HL-60 (cell line): ENCODE measurements at regions not wholly inside any gene's neighbourhood (a gene's known extent, or its start where the extent isn't known, plus 50 kb on each side); places are given as distances from the start of the nearest gene placed in this dataset.

ENCODE experiments used
- DNase-seq, 2 experiments: peaks; one replicate each; pipeline ENCODE4 v3.0.0-alpha.2; 2010 to 2020; ENCODE audit warnings: low read depth in 1 of 2, low spot score in 1 of 2
- H3K27ac ChIP-seq: fragments of 250-450 bp; sonication (Bioruptor Pico); replicated peaks from 2 replicates; pipeline ENCODE4 v1.5.1; 2020; ENCODE audit warnings: mild to moderate bottlenecking, moderate library complexity
- H3K27me3 ChIP-seq: fragments of 250-450 bp; sonication (Bioruptor Pico); 2 replicates; pipeline ENCODE4 v1.5.1; 2021; ENCODE audit warnings: mild to moderate bottlenecking, moderate library complexity; ENCODE audit not compliant: insufficient read depth, poor library complexity, severe bottlenecking
- H3K4me3 ChIP-seq: replicated peaks from 2 replicates; pipeline ENCODE4 v1.5.1; 2011; ENCODE audit warnings: mild to moderate bottlenecking, control low read depth, low read length; ENCODE audit not compliant: insufficient read depth
- GABPA ChIP-seq: IDR thresholded peaks from 2 replicates; pipeline ENCODE4 v1.6.1; 2012; ENCODE audit warnings: low read depth
- POLR2AphosphoS5 ChIP-seq: IDR thresholded peaks from 2 replicates; pipeline ENCODE4 v1.6.1; 2012; ENCODE audit warnings: low read depth
- SPI1 ChIP-seq: IDR thresholded peaks from 2 replicates; pipeline ENCODE4 v1.6.1; 2012; ENCODE audit warnings: low read depth, mild to moderate bottlenecking, borderline replicate concordance
- TF ChIP-seq, protein P1 (sequence below): IDR thresholded peaks from one replicate; pipeline ENCODE4 v1.5.1; 2011; ENCODE audit warnings: low read length, control low read depth, inconsistent platforms; ENCODE audit not compliant: insufficient read depth
- TF ChIP-seq, protein P2 (sequence below): IDR thresholded peaks from 2 replicates; pipeline ENCODE4 v1.6.1; 2012; ENCODE audit warnings: low read depth; ENCODE audit not compliant: insufficient replicate concordance

DNA sequence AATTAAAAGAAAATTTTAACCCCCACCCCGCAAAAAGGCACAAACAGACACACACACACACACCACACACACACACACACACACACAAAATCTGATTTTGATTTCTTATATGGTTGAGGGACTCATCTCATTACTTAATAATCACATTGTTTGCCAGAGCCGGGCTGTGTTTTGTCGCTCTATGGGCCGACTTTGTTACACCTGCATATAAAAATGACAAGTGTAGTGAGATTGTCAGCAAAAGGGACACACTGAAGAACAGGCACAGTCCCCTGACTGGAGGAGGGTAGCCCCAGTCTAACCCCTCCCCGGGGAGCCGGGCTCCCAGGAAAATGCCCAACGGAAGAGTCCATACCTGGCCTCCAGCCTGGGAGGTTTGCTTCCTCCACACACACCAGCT is 221.6 kb downstream of the ENGASE start:
- Histone ChIP-seq H3K27ac (no peak overlapping the region), H3K4me3 (no peak overlapping the region), H3K27me3 (peaks cover 2% of the 10 kb centered on the region)
- no peak for DNase-seq
- TF ChIP-seq, protein P1, sequence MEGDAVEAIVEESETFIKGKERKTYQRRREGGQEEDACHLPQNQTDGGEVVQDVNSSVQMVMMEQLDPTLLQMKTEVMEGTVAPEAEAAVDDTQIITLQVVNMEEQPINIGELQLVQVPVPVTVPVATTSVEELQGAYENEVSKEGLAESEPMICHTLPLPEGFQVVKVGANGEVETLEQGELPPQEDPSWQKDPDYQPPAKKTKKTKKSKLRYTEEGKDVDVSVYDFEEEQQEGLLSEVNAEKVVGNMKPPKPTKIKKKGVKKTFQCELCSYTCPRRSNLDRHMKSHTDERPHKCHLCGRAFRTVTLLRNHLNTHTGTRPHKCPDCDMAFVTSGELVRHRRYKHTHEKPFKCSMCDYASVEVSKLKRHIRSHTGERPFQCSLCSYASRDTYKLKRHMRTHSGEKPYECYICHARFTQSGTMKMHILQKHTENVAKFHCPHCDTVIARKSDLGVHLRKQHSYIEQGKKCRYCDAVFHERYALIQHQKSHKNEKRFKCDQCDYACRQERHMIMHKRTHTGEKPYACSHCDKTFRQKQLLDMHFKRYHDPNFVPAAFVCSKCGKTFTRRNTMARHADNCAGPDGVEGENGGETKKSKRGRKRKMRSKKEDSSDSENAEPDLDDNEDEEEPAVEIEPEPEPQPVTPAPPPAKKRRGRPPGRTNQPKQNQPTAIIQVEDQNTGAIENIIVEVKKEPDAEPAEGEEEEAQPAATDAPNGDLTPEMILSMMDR = no peak
- TF ChIP-seq SPI1 (no peak), POLR2AphosphoS5 (no peak), GABPA (no peak)
- TF ChIP-seq, protein P2, sequence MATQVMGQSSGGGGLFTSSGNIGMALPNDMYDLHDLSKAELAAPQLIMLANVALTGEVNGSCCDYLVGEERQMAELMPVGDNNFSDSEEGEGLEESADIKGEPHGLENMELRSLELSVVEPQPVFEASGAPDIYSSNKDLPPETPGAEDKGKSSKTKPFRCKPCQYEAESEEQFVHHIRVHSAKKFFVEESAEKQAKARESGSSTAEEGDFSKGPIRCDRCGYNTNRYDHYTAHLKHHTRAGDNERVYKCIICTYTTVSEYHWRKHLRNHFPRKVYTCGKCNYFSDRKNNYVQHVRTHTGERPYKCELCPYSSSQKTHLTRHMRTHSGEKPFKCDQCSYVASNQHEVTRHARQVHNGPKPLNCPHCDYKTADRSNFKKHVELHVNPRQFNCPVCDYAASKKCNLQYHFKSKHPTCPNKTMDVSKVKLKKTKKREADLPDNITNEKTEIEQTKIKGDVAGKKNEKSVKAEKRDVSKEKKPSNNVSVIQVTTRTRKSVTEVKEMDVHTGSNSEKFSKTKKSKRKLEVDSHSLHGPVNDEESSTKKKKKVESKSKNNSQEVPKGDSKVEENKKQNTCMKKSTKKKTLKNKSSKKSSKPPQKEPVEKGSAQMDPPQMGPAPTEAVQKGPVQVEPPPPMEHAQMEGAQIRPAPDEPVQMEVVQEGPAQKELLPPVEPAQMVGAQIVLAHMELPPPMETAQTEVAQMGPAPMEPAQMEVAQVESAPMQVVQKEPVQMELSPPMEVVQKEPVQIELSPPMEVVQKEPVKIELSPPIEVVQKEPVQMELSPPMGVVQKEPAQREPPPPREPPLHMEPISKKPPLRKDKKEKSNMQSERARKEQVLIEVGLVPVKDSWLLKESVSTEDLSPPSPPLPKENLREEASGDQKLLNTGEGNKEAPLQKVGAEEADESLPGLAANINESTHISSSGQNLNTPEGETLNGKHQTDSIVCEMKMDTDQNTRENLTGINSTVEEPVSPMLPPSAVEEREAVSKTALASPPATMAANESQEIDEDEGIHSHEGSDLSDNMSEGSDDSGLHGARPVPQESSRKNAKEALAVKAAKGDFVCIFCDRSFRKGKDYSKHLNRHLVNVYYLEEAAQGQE = no peak

DNA sequence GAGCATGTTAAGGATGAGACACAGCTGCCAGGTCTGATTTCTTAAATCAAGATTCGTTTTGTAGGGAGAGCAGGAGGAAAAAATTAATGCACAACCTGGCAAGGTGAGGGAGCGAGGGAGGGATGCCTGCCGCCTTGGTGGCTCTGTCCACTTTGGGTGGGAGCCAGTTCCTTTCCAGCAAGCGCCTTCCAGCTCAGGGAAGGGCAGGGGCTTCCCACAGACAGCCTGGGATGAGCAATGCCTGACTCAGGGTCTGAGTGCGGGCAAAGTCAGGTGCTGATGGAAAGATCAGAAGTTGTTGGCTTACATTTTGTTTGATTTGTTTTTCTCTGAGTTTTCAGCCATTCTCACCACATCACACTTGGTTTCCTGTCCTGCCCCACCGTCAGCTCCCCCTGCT is 220.7 kb downstream of the ENGASE start:
- no peak for DNase-seq
- H3K27me3 ChIP-seq = peaks cover 2% of the 10 kb centered on the region
- TF ChIP-seq GABPA (no peak), SPI1 (no peak), POLR2AphosphoS5 (no peak)
- TF ChIP-seq, protein P1 = no peak
- TF ChIP-seq, protein P2 = no peak
- H3K4me3 ChIP-seq = no peak overlapping the region
- no peak overlapping the region for H3K27ac ChIP-seq

DNA sequence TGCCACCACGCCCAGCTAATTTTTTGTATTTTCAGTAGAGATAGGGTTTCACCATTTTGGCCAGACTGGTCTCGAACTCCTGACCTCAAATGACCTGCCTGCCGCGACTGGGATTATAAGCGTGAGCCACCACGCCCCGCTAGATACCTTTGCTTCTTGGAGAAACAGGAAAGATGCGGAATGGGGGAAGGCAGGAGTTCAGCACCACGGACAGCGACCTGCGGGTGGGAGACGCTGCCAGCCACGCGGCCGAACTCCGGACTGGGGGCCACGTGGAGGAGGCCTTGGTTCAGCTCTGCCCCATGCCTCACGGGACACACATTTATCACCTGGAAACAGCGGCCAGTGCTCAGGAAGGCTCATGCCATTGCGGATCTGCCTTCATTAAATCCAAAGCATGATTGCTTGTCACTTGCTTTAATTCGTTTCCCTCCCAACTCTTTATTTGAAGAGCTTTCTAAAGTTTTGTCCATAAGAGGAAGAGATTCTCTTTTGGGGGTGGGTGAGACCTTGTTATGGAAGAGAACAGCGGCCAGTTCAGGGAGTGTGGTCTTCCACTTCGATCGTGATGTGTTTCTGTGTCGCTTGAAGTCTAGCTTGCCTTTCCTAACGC is 219.9 kb downstream of the ENGASE start:
- TF ChIP-seq GABPA = no peak
- TF ChIP-seq, protein P1 = no peak
- TF ChIP-seq, protein P2 = peak; percentile 99
- DNase-seq = peak in 1 of 2 experiments; percentile 13
- H3K4me3 ChIP-seq = no peak overlapping the region
- peaks cover 2% of the 10 kb centered on the region for H3K27me3 ChIP-seq
- H3K27ac ChIP-seq = no peak overlapping the region
